Heart right ventricle (tissue), 16 donors: ENCODE measurements at regions not wholly inside any gene's neighbourhood (a gene's known extent, or its start where the extent isn't known, plus 50 kb on each side); places are given as distances from the start of the nearest gene placed in this dataset.

Source experiments
- ATAC-seq, 8 donors: fragments of 200-7000 bp; cut with Tn5 transposase; one replicate each; pipeline ENCODE4 v1.9.1; 2020; ENCODE audit warnings: mild to moderate bottlenecking in 8 of 8, moderate library complexity in 8 of 8, moderate number of reproducible peaks in 1 of 8
- DNase-seq, 2 donors: peaks; one replicate each; pipeline ENCODE4 v3.0.0-alpha.2; 2020
- H3K27ac ChIP-seq, 10 donors: fragments of 200-600 bp; sonication (generic) in 2 of 10; one replicate each; pipeline versions ENCODE4 v1.5.0 to v1.8.0; 2020 to 2022; ENCODE audit warnings: mild to moderate bottlenecking in 3 of 10
- H3K27me3 ChIP-seq, 7 donors: fragments of 200-600 bp; one replicate each; pipeline ENCODE4 v1.8.0; 2021 to 2022; ENCODE audit warnings: mild to moderate bottlenecking in 2 of 7
- H3K36me3 ChIP-seq, 9 donors: fragments of 200-600 bp; sonication (generic) in 1 of 9; one replicate each; pipeline versions ENCODE4 v1.5.0 to v1.8.0; 2020 to 2022; ENCODE audit warnings: mild to moderate bottlenecking in 2 of 9
- H3K4me1 ChIP-seq, 9 donors: fragments of 200-600 bp; sonication (generic) in 1 of 9; one replicate each; pipeline versions ENCODE4 v1.5.0 to v1.8.0; 2020 to 2022; ENCODE audit warnings: mild to moderate bottlenecking in 4 of 9
- H3K4me3 ChIP-seq, 10 donors: fragments of 200-600 bp; sonication (generic) in 2 of 10; one replicate each; pipeline versions ENCODE4 v1.5.0 to v1.8.0; 2020 to 2022; ENCODE audit warnings: mild to moderate bottlenecking in 7 of 10, moderate library complexity in 2 of 10
- H3K9me3 ChIP-seq, 11 donors: fragments of 200-600 bp in 10 of 11; sonication (generic) in 2 of 11; one replicate each; pipeline versions ENCODE4 v1.5.0 to v1.8.0; 2013 to 2022; ENCODE audit warnings: mild to moderate bottlenecking in 2 of 11, control low read depth in 1 of 11, moderate library complexity in 1 of 11
- CTCF ChIP-seq, 9 donors: fragments of 200-600 bp; sonication (generic) in 2 of 9; IDR thresholded peaks; one replicate each; pipeline versions ENCODE4 v1.5.0 to v1.8.0; 2021 to 2022; ENCODE audit warnings: antibody characterized with exemption in 9 of 9, mild to moderate bottlenecking in 5 of 9, moderate library complexity in 1 of 9
- WGBS, 2 donors: extraction: QIAGEN DNeasy Blood & Tissue Kit; methylation state at CpG; one replicate each; pipeline ENCODE4 v1.1.7; 2013; ENCODE audit warnings: inconsistent platforms in 1 of 2; 5-methylcytosine and 5-hydroxymethylcytosine counted together
- intact Hi-C, 10 donors: fragments of 100-400 bp; cut with DNase I; formaldehyde crosslinking; loops; one replicate each; pipeline versions ENCODE4 v1.11.1 to v1.14.2; 2022
- donor health status: Arrhythmogenic right ventricular cardiomyopathy.
- donor health status: ischemic (EF 13 %, LVEDD 7.1; RV severe dilation, severe dysfunction).
- donor health status: healthy with polysubstance abuse.
- donor health status: DM: no; HTN: yes; CAD: no.
- donor health status: DM: no; HTN: no; CAD: no.
- donor health status: ischemic (EF 25% LVEDD 6.9; RV normal size, moderate dysfunction).
- donor health status: ischemic (EF 25% LVEDD 5.7; RV mildly dilated, moderate dysfunction).
- donor health status: healthy.
- donor health status: DM: yes; HTN: yes; CAD: no.
- donor health status: Ischemic cardiomyopathy.
- donor health status: ischemic (EF 35%, LVEDD 5.7; RV mildly dilated, moderate dysfunction).
- donor health status: nonischemic (EF 11% LVEDD 7.7; RV severe dilation, severe dysfunction).
- donor health status: DM: yes; HTN: yes; CAD: no.
- donor health status: PGD.
- donor health status: ischemic (EF 29% LVEDD 5.4; RV normal size, mild dysfunction).
- donor health status: nonischemic (EF 23%, LVEDD 6.1; RV moderate dilation, normal function).

GRCh38 chr16:52312716-52313115, 234.2 kb downstream of the TOX3 start:
- no peaks in the 10 kb centered on the region for H3K27me3 ChIP-seq
- H3K4me1 ChIP-seq, result no peaks in the 10 kb centered on the region
- H3K9me3 ChIP-seq, result no peaks in the 10 kb centered on the region
- no peaks in the 10 kb centered on the region for H3K36me3 ChIP-seq
- no peak overlapping the region for H3K4me3 ChIP-seq
- 93 to 98% methylated on average over 1 of the region's 1 CpG for WGBS, 2 donors
- intact Hi-C loops, result no loop called here
- no peak for TF ChIP-seq CTCF (IDR thresholded peaks at IDR 0.05)
- ATAC-seq, result no peak
- no peak overlapping the region for H3K27ac ChIP-seq
- no peak for DNase-seq

- TF ChIP-seq CTCF (IDR thresholded peaks at IDR 0.05), result no peak
- H3K4me1 ChIP-seq, result no peaks in the 10 kb centered on the region
- intact Hi-C loops, result no loop called here
- DNase-seq (no peak), ATAC-seq (no peak)
- no peak overlapping the region for H3K27ac ChIP-seq
- H3K36me3 ChIP-seq, result no peaks in the 10 kb centered on the region
- no peaks in the 10 kb centered on the region for H3K27me3 ChIP-seq
- 71 to 77% methylated on average over 6 of the region's 6 CpGs for WGBS, 2 donors
- no peak overlapping the region for H3K4me3 ChIP-seq
- H3K9me3 ChIP-seq, result no peaks in the 10 kb centered on the region
Measured at GRCh38 chr16:52309446-52310416, 237.2 kb downstream of the TOX3 start.

GRCh38 chr16:52308051-52308450, 238.9 kb downstream of the TOX3 start:
- intact Hi-C loops, result no loop called here
- Histone ChIP-seq H3K4me1 (no peaks in the 10 kb centered on the region), H3K9me3 (no peaks in the 10 kb centered on the region), H3K4me3 (no peak overlapping the region), H3K27me3 (no peaks in the 10 kb centered on the region), H3K27ac (no peak overlapping the region), H3K36me3 (no peaks in the 10 kb centered on the region)
- no peak for TF ChIP-seq CTCF (IDR thresholded peaks at IDR 0.05)
- WGBS, 2 donors, result 35 to 38% methylated on average over 3 of the region's 3 CpGs
- DNase-seq (no peak), ATAC-seq (no peak)

- Histone ChIP-seq H3K27ac (no peak overlapping the region), H3K36me3 (no peaks in the 10 kb centered on the region), H3K27me3 (no peaks in the 10 kb centered on the region), H3K4me3 (no peak overlapping the region), H3K9me3 (peaks cover 0 to 7% (median 0%) of the 10 kb centered on the region in 11 donors), H3K4me1 (no peaks in the 10 kb centered on the region)
- no peak for DNase-seq
- WGBS, 2 donors, result 77 to 84% methylated on average over 4 of the region's 4 CpGs
- intact Hi-C loops, result no loop called here
- no peak for TF ChIP-seq CTCF (IDR thresholded peaks at IDR 0.05)
- ATAC-seq, result no peak
Measured at GRCh38 chr16:52301026-52301425, 245.9 kb downstream of the TOX3 start.
